ENCODE measurements at regions not wholly inside any gene's neighbourhood (a gene's known extent, or its start where the extent isn't known, plus 50 kb on each side); places are given as distances from the start of the nearest gene placed in this dataset.
A peak's percentile ranks its signal among the peaks of the same experiment; 100 is the strongest.

- dilution Hi-C loops (cut with HindIII; ENCODE audit: low sequenced_read_pairs, unreplicated experiment) (no loop called here), intact Hi-C loops (cut with micrococcal nuclease) (no loop called here), in situ Hi-C loops (cut with MboI; ENCODE audit: low sequenced_read_pairs) (no loop called here)
- Histone ChIP-seq H3K79me1 (ENCODE audit: low read depth in 1 of 2, low read length in 2 of 2) (peaks cover 34 to 90% of the 10 kb centered on the region in 2 experiments), H3K4me1 (ENCODE audit: control insufficient read depth, insufficient read depth, low read length) (peaks cover 41% of the 10 kb centered on the region), H3K9ac (ENCODE audit: low read depth, low read length) (no peak overlapping the region), H2BK5ac (ENCODE audit: low read depth, low read length, poor library complexity, severe bottlenecking) (peak overlapping the region; percentile 68), H3K9me1 (ENCODE audit: insufficient read depth, low read length) (peaks cover 12% of the 10 kb centered on the region), H3K27me3 (ENCODE audit: control insufficient read depth, insufficient read depth, low read length) (no peaks in the 10 kb centered on the region), H3K4me3 (ENCODE audit: insufficient read depth, low read depth, low read length) (no peak overlapping the region), H3K36me3 (ENCODE audit: control insufficient read depth, insufficient read depth, low read length) (peaks cover 46% of the 10 kb centered on the region), H2BK120ac (ENCODE audit: low read depth, low read length) (peak overlapping the region; percentile 70; the same call in 1 of the 2 replicates), H3K14ac (replicated peaks; ENCODE audit: low read depth, low read length) (peak overlapping the region; percentile 69; the same call in 1 of the 2 replicates), H4K91ac (ENCODE audit: insufficient read depth, low read depth, low read length) (peak overlapping the region; percentile 76; the same call in 1 of the 2 replicates), H3K4ac (ENCODE audit: low read depth, low read length) (peak overlapping the region; percentile 83; the same call in 1 of the 2 replicates), H3K56ac (ENCODE audit: extremely low read depth, insufficient read depth, low read length) (no peak overlapping the region), H2BK20ac (ENCODE audit: low read depth, low read length) (peak overlapping the region; percentile 51; the same call in 1 of the 2 replicates), H3K18ac (ENCODE audit: low read depth, low read length) (peak overlapping the region; percentile 10; the same call in 1 of the 2 replicates), H3K9me3 (ENCODE audit: control insufficient read depth, insufficient read depth, low read length) (no peaks in the 10 kb centered on the region), H3K27ac (ENCODE audit: insufficient read depth, low read length) (peak overlapping the region; percentile 51), H2AK9ac (replicated peaks; ENCODE audit: low read depth, low read length, poor library complexity) (peak overlapping the region; percentile 22), H4K8ac (ENCODE audit: low read depth in 2 of 2, low read length in 2 of 2) (peak overlapping the region; percentile 49 to 74; a peak in 2 of 4 replicates), H2BK15ac (ENCODE audit: low read depth, low read length) (peak overlapping the region; percentile 52; the same call in 1 of the 3 replicates), H2AFZ (replicated peaks; ENCODE audit: low read length, poor library complexity) (no peak overlapping the region), H4K20me1 (ENCODE audit: insufficient read depth, low read length) (peaks cover 46% of the 10 kb centered on the region), H3K23ac (ENCODE audit: low read depth, low read length) (0 out of 2 replicates have a peak overlapping the region, but pooled peaks have one; percentile 88), H4K5ac (ENCODE audit: low read depth, low read length) (no peak overlapping the region), H3K4me2 (ENCODE audit: low read depth, low read length) (no peak overlapping the region), H2AK5ac (ENCODE audit: low read depth, low read length) (peak overlapping the region; percentile 96; the same call in 1 of the 2 replicates)
- ATAC-seq (ENCODE audit: low read depth) (no peak), DNase-seq (no peak)
- TF ChIP-seq ELK1 (IDR thresholded peaks at IDR 0.05; ENCODE audit: borderline replicate concordance, low read depth, low read length) (no peak), MXI1 (IDR thresholded peaks at IDR 0.05; ENCODE audit: borderline replicate concordance, low read depth, low read length) (no peak), RFX5 (IDR thresholded peaks at IDR 0.05; ENCODE audit: low read depth, low read length) (no peak), RAD21 (IDR thresholded peaks at IDR 0.05; ENCODE audit: low read length) (no peak), CEBPB (IDR thresholded peaks at IDR 0.05; ENCODE audit: low read depth, low read length) (no peak), MAZ (IDR thresholded peaks at IDR 0.05; ENCODE audit: borderline replicate concordance, low read depth, low read length) (no peak), NFE2L2 (IDR thresholded peaks at IDR 0.05; ENCODE audit: low read depth, low read length) (no peak), BHLHE40 (IDR thresholded peaks at IDR 0.05; ENCODE audit: low read depth, low read length) (no peak), CHD1 (IDR thresholded peaks at IDR 0.05; ENCODE audit: low read depth, low read length) (no peak)
- TF ChIP-seq, protein P1, sequence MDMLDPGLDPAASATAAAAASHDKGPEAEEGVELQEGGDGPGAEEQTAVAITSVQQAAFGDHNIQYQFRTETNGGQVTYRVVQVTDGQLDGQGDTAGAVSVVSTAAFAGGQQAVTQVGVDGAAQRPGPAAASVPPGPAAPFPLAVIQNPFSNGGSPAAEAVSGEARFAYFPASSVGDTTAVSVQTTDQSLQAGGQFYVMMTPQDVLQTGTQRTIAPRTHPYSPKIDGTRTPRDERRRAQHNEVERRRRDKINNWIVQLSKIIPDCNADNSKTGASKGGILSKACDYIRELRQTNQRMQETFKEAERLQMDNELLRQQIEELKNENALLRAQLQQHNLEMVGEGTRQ (IDR thresholded peaks at IDR 0.05; ENCODE audit: low read depth, low read length): no peak
- WGBS, 2 experiments (ENCODE audit: extremely low coverage in 2 of 2, insufficient read length in 1 of 2): 100% methylated on average over 8 of the region's 15 CpGs; no CpG with 5 or more reads in 1 of the 2 experiments
- no TSS peak for BruUV-seq (replicated peaks)
- ChIA-PET POLR2A (ENCODE audit: unreplicated experiment) (no interaction called here), CTCF (no interaction called here)
Measured at GRCh38 chr12:124393831-124394230, 98.9 kb downstream of the RFLNA start.

All from IMR-90 (cell line).